H9 (cell line): ENCODE measurements at regions not wholly inside any gene's neighbourhood (a gene's known extent, or its start where the extent isn't known, plus 50 kb on each side); places are given as distances from the start of the nearest gene placed in this dataset.
A peak's percentile ranks its signal among the peaks of the same experiment; 100 is the strongest.
"Not testable (repeated sequence)": the region's sequence is repeated elsewhere in the genome, so short reads cannot be mapped to it uniquely, and the experiment has no call there.

Source experiments
- DNase-seq: peaks from one replicate; pipeline ENCODE4 v3.0.0-alpha.2; 2017
- H2AFZ ChIP-seq: one replicate; pipeline ENCODE4 v1.6.1; 2013; ENCODE audit warnings: mild to moderate bottlenecking, low read length, control low read depth, moderate library complexity
- H2AK5ac ChIP-seq: 2 replicates; pipeline ENCODE4 v1.6.1; 2013; ENCODE audit warnings: low read length, control low read depth, mixed read lengths; ENCODE audit not compliant: insufficient read length
- H2BK120ac ChIP-seq: one replicate; pipeline ENCODE4 v1.6.1; 2013; ENCODE audit warnings: low read depth, mild to moderate bottlenecking, low read length, control low read depth, inconsistent platforms; ENCODE audit not compliant: poor library complexity, severe bottlenecking
- H2BK12ac ChIP-seq: 2 replicates; pipeline ENCODE4 v1.6.1; 2013; ENCODE audit warnings: low read length, control low read depth, mixed read lengths, low read depth; ENCODE audit not compliant: insufficient read length
- H2BK15ac ChIP-seq: 2 replicates; pipeline ENCODE4 v1.6.1; 2013; ENCODE audit warnings: low read depth, low read length, control low read depth
- H2BK20ac ChIP-seq: one replicate; pipeline ENCODE4 v1.6.1; 2013; ENCODE audit warnings: low read depth, mild to moderate bottlenecking, low read length, control low read depth, inconsistent platforms; ENCODE audit not compliant: poor library complexity, severe bottlenecking
- H2BK5ac ChIP-seq: 2 replicates; pipeline ENCODE4 v1.6.1; 2013; ENCODE audit warnings: low read length, control low read depth, mixed read lengths; ENCODE audit not compliant: insufficient read length
- H3K14ac ChIP-seq: 2 replicates; pipeline ENCODE4 v1.6.1; 2013; ENCODE audit warnings: low read length, control low read depth; ENCODE audit not compliant: insufficient read depth
- H3K18ac ChIP-seq: 2 replicates; pipeline ENCODE4 v1.6.1; 2013; ENCODE audit warnings: low read depth, mild to moderate bottlenecking, mixed read lengths, low read length, control low read depth; ENCODE audit not compliant: insufficient read length
- H3K23ac ChIP-seq: 2 replicates; pipeline ENCODE4 v1.6.1; 2013; ENCODE audit warnings: low read length, control low read depth, mixed read lengths, low read depth; ENCODE audit not compliant: insufficient read length
- H3K23me2 ChIP-seq: 2 replicates; pipeline ENCODE4 v1.6.1; 2013; ENCODE audit warnings: low read depth, mild to moderate bottlenecking, mixed read lengths, low read length, control low read depth; ENCODE audit not compliant: insufficient read length, poor library complexity, severe bottlenecking
- H3K27ac ChIP-seq: 2 replicates; pipeline ENCODE4 v1.5.1; 2013; ENCODE audit warnings: low read length, control low read depth, mixed read lengths, low read depth; ENCODE audit not compliant: insufficient read length
- H3K27me3 ChIP-seq: 2 replicates; pipeline ENCODE4 v1.6.1; 2013; ENCODE audit warnings: low read length, control low read depth, inconsistent platforms; ENCODE audit not compliant: insufficient read depth
- H3K4ac ChIP-seq: 2 replicates; pipeline ENCODE4 v1.6.1; 2013; ENCODE audit warnings: low read depth, mild to moderate bottlenecking, control low read depth, inconsistent platforms, low read length, moderate library complexity
- H3K4me1 ChIP-seq: 2 replicates; pipeline ENCODE4 v1.6.1; 2013; ENCODE audit warnings: low read length, control low read depth, inconsistent platforms; ENCODE audit not compliant: insufficient read depth
- H3K4me2 ChIP-seq: 2 replicates; pipeline ENCODE4 v1.6.1; 2013; ENCODE audit warnings: low read length, control low read depth, mixed read lengths; ENCODE audit not compliant: insufficient read length, insufficient read depth
- H3K56ac ChIP-seq: 2 replicates; pipeline ENCODE4 v1.6.1; 2013; ENCODE audit warnings: low read depth, mild to moderate bottlenecking, mixed read lengths, low read length, control low read depth; ENCODE audit not compliant: insufficient read length
- H3K79me1 ChIP-seq: 2 replicates; pipeline ENCODE4 v1.6.1; 2013; ENCODE audit warnings: low read depth, mild to moderate bottlenecking, moderate library complexity, low read length, control low read depth, inconsistent platforms; ENCODE audit not compliant: insufficient read depth, poor library complexity, severe bottlenecking
- H3K79me2 ChIP-seq: 2 replicates; pipeline ENCODE4 v1.6.1; 2013; ENCODE audit warnings: low read length, control low read depth, inconsistent platforms; ENCODE audit not compliant: insufficient read depth
- H3K9ac ChIP-seq: 2 replicates; pipeline ENCODE4 v1.6.1; 2013; ENCODE audit warnings: low read length, control low read depth, mixed read lengths; ENCODE audit not compliant: insufficient read length; ENCODE audit errors: extremely low read depth
- H3K9me3 ChIP-seq: one replicate; pipeline ENCODE4 v1.6.1; 2013; ENCODE audit warnings: low read depth, low read length, inconsistent platforms; ENCODE audit not compliant: control insufficient read depth
- H3T11ph ChIP-seq: one replicate; pipeline ENCODE4 v1.6.1; 2013; ENCODE audit warnings: mild to moderate bottlenecking, low read length, control low read depth, inconsistent platforms
- H4K20me1 ChIP-seq: one replicate; pipeline ENCODE4 v1.6.1; 2013; ENCODE audit not compliant: control insufficient read depth, insufficient read length, insufficient read depth
- H4K5ac ChIP-seq: 2 replicates; pipeline ENCODE4 v1.6.1; 2013; ENCODE audit warnings: low read depth, mild to moderate bottlenecking, mixed read lengths, low read length, control low read depth; ENCODE audit not compliant: insufficient read length
- H4K8ac ChIP-seq: replicated peaks from 2 replicates; pipeline ENCODE4 v1.6.1; 2013; ENCODE audit warnings: low read length, control low read depth, mixed read lengths, low read depth; ENCODE audit not compliant: insufficient read length
- H4K91ac ChIP-seq: 2 replicates; pipeline ENCODE4 v1.6.1; 2013; ENCODE audit warnings: low read depth, mild to moderate bottlenecking, moderate library complexity, mixed read lengths, low read length, control low read depth; ENCODE audit not compliant: insufficient read length
- H3K27ac Mint-ChIP-seq, 3 experiments: 2 replicates in 2 of 3; 3 replicates in 1 of 3; pipeline ENCODE4 v1.8.0; 2020 to 2021; ENCODE audit warnings: mixed read lengths in 3 of 3, mild to moderate bottlenecking in 1 of 3, moderate library complexity in 1 of 3
- H3K27me3 Mint-ChIP-seq: 2 replicates; pipeline ENCODE4 v1.8.0; 2021; ENCODE audit warnings: low read depth, mild to moderate bottlenecking, moderate library complexity, mixed read lengths
- H3K36me3 Mint-ChIP-seq, 3 experiments: 2 replicates in 2 of 3; 3 replicates in 1 of 3; pipeline ENCODE4 v1.8.0; 2020 to 2021; ENCODE audit warnings: low read depth in 3 of 3, mixed read lengths in 3 of 3; ENCODE audit not compliant: insufficient read depth in 1 of 3
- H3K4me1 Mint-ChIP-seq, 2 experiments: 2 replicates each; pipeline ENCODE4 v1.8.0; 2020; ENCODE audit warnings: mixed read lengths in 2 of 2
- H3K4me3 Mint-ChIP-seq, 2 experiments: 2 replicates in 1 of 2; 3 replicates in 1 of 2; pipeline ENCODE4 v1.8.0; 2020 to 2021; ENCODE audit warnings: mild to moderate bottlenecking in 2 of 2, mixed read lengths in 2 of 2, moderate library complexity in 1 of 2
- H3K9me3 Mint-ChIP-seq, 2 experiments: 2 replicates in 1 of 2; 3 replicates in 1 of 2; pipeline ENCODE4 v1.8.0; 2020; ENCODE audit warnings: mild to moderate bottlenecking in 2 of 2, mixed read lengths in 2 of 2, moderate library complexity in 1 of 2
- CTCF ChIP-seq: fragments of 200-600 bp; sonication (generic); conservative IDR thresholded peaks from 3 replicates; pipeline ENCODE4 v1.8.0; 2021; ENCODE audit warnings: antibody characterized with exemption, mild to moderate bottlenecking
- WGBS: extraction: QIAGEN DNeasy Blood & Tissue Kit; methylation state at CpG from one replicate; pipeline ENCODE4 v1.1.7; 2013; ENCODE audit warnings: missing lambda C conversion rate, low lambda C conversion rate, mixed read lengths; ENCODE audit not compliant: insufficient read length; ENCODE audit errors: extremely low coverage; 5-methylcytosine and 5-hydroxymethylcytosine counted together

DNA sequence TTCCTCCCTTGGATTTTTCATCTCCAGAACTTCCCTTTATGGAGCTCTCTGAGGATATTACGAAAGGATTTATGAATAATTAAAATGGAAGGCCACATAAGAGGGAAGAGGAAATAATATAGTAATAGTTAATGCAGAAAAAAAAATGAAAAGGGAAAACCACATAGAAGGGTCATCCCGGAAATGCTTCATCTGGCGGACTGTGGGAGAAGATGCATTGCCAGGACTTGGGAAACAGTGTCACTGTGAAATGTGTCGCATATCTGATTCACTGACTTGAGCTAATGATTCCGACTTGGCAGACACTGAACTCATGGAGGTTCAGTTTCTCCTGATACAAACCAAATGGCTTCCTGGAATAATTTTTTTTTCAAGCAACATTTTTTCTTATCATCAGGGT lies 129.9 kb upstream of the RMP24 start:
- H2BK20ac ChIP-seq, result no peak overlapping the region
- H3K14ac ChIP-seq, result no peak overlapping the region
- no peaks in the 10 kb centered on the region for H4K20me1 ChIP-seq
- H3T11ph ChIP-seq, result no peak overlapping the region
- H4K8ac ChIP-seq, result no peak overlapping the region
- no peak overlapping the region for H2BK5ac ChIP-seq
- no peak overlapping the region for H4K91ac ChIP-seq
- H3K27ac Mint-ChIP-seq, result no peak overlapping the region
- no peak overlapping the region for H2AK5ac ChIP-seq
- H3K36me3 Mint-ChIP-seq, result peaks cover 31 to 52% (median 44%) of the 10 kb centered on the region in 3 experiments
- no peak overlapping the region for H3K18ac ChIP-seq
- H2BK12ac ChIP-seq, result no peak overlapping the region
- no peak overlapping the region for H3K4me3 Mint-ChIP-seq
- WGBS, result 100% methylated on average over 1 of the region's 5 CpGs
- H3K27me3 Mint-ChIP-seq, result no peaks in the 10 kb centered on the region; the same call in 1 of the 2 replicates
- H3K9me3 ChIP-seq, result no peaks in the 10 kb centered on the region
- H3K27ac ChIP-seq, result no peak overlapping the region
- peaks cover 32 to 41% of the 10 kb centered on the region in 2 experiments for H3K9me3 Mint-ChIP-seq
- no peaks in the 10 kb centered on the region for H3K79me1 ChIP-seq
- H3K9ac ChIP-seq, result no peak overlapping the region
- H2BK120ac ChIP-seq, result no peak overlapping the region
- H3K4ac ChIP-seq, result no peak overlapping the region
- TF ChIP-seq CTCF, result no peak
- H3K56ac ChIP-seq, result no peak overlapping the region
- DNase-seq, result no peak
- H3K23me2 ChIP-seq, result no peaks in the 10 kb centered on the region
- no peak overlapping the region for H2AFZ ChIP-seq
- no peaks in the 10 kb centered on the region for H3K79me2 ChIP-seq
- H4K5ac ChIP-seq, result no peak overlapping the region
- peaks cover 26 to 31% of the 10 kb centered on the region in 2 experiments for H3K4me1 Mint-ChIP-seq
- H3K4me1 ChIP-seq, result no peaks in the 10 kb centered on the region; the same call in 1 of the 2 replicates
- no peak overlapping the region for H3K4me2 ChIP-seq
- no peaks in the 10 kb centered on the region for H3K27me3 ChIP-seq
- H3K23ac ChIP-seq, result no peak overlapping the region
- no peak overlapping the region for H2BK15ac ChIP-seq

GRCh38 chr18:35848321-35848720 lies 124.2 kb upstream of the RMP24 start:
- H3K18ac ChIP-seq, H2AK5ac ChIP-seq, H3K27ac Mint-ChIP-seq, H3K9ac ChIP-seq, H3K56ac ChIP-seq, H4K8ac ChIP-seq, H3K9me3 ChIP-seq, H2BK12ac ChIP-seq, H3K27me3 Mint-ChIP-seq, H4K20me1 ChIP-seq, H3K23ac ChIP-seq, DNase-seq, H3T11ph ChIP-seq, H3K79me1 ChIP-seq, H3K79me2 ChIP-seq, H3K4ac ChIP-seq, H4K5ac ChIP-seq, H2BK20ac ChIP-seq, H3K23me2 ChIP-seq, H2BK5ac ChIP-seq, H2BK120ac ChIP-seq, H4K91ac ChIP-seq, H3K4me2 ChIP-seq, H2AFZ ChIP-seq, H3K4me3 Mint-ChIP-seq, H3K14ac ChIP-seq, H2BK15ac ChIP-seq, H3K27me3 ChIP-seq: not testable (repeated sequence)
- WGBS, result no CpG with 5 or more reads among the region's 5 CpGs
- peak overlapping the region; percentile 98 for H3K27ac ChIP-seq
- H3K36me3 Mint-ChIP-seq, result peaks cover 5 to 23% (median 19%) of the 10 kb centered on the region in 3 experiments
- H3K4me1 ChIP-seq, result peaks cover 20% of the 10 kb centered on the region
- H3K4me1 Mint-ChIP-seq, result peaks cover 16 to 23% of the 10 kb centered on the region in 2 experiments
- H3K9me3 Mint-ChIP-seq, result peaks cover 16 to 23% of the 10 kb centered on the region in 2 experiments
